ENCODE measurements at regions not wholly inside any gene's neighbourhood (a gene's known extent, or its start where the extent isn't known, plus 50 kb on each side); places are given as distances from the start of the nearest gene placed in this dataset.

DNA sequence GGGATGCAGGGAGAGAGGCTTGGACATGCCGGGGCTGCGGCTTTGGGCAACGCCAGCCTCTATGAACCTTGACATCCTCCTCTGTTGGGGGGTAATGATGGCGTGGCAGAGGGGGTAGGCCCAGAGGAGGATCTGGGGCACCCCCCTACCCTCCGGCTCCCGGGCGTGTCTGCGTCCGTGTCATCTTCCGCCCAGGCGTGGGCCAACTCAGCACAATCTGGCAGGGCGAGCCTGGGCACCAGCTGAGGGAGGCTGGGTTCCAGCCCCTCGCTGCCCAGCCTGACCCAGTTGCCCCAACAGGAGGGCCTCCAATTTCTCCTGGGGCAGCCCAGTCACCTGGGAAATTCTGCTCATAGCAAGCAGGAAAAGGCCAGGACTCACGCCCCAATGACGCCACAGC, 62.9 kb upstream of the IL17B start:
- DNase-seq: no peak

GRCh38 chr5:149441194-149441753, 62.2 kb upstream of the IL17B start:
- DNase-seq: no peak

DNA sequence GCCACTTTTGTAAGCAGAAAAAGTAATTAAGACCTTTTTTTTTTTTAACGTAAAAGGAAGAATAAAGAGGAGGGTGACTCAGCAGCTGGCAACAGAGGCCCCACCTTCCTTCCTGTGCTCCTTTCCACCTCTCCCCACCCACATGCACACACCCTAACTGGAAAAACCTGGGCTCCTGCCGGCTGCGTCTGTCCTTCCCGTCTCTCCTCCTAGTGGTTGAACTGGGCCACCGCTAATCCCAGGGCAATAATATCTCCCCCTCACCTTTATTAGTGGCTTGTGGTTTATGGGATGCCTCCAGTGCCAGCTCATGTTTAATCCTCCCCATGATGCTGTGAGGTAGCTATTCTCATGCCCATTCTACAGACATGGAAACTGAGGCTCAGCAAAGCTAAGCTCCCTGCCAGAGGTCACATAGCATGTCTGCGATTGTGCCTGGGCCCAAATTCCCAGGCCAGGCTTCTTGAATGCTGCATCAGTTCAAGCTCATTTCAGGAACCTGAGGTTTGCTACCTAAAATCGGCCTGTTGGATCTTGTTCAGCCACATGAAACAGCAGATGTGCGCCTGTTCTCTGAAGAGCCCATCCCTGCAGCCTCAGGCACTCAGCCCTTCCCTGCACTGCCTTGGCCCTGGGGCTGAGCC, 60.9 kb upstream of the IL17B start:
- no peak for DNase-seq

DNA sequence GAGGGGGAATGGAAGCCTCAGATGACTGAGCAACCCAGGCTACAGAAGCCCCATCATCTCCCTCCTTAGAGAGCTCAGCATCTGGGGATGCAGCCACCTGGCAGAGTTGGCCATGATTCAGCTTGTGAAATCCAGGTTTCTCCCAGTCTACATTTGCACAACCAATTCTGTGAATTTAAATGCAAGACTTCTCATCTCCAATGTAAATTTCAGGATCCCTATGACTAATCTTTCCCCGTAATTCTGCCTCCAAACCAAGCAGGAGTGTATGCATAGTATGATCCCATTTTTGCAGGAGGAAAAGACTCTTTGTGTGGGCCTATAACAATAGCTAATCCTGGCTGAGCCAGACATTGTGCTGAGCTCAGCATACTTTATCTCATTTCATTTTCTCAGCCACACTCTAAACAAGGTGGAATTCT, 59.6 kb upstream of the IL17B start:
- no peak for DNase-seq

DNA sequence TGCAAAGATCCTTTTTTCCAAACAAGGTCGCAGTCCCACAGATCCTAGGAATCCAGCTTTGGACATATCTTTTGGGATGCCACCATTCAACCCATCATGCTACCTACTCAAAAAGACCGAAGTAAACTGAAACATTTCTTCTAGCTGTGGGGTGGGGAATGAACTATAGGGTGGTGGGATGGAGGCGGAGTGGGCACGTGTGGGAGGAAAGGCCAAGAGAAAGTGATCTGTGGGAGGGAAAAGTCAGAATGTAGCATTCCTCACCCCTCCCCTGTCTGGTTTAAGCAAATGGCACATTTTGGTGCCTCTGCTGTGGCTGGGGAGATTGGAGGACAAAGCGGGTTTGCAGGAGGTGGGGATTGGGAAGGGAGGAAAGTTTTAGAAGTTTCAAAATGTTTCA, 59.2 kb upstream of the IL17B start:
- no peak for DNase-seq

DNA sequence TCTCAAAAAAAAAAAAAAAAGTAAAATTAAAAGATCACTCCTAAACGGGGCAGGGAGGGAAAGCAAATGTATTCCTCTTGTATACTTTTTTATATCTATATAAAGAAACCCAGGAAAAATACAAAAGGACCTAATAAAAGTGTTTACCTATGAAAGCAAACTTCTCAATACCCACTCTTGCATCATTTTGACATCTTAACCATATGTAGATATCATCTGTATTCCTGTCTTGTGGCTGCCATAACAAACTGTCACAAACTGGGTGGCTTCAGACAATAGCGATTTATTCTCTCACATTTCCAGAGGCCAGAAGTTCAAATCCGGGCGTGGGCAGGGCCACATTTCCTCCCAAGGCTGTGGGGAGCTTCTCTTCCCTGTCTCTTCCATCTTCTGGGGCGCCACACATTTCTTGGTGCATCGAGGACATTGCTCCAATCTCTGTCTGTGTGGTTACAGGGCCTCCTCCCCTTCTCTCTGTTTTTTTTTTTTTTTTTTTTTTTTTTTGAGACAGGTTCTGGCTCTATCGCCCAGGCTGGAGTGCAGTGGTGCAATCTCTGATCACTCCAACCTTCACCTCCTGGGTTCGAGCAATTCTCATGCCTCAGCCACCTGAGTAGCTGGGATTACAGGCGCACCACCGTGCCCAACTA, 58.4 kb upstream of the IL17B start:
- no peak for DNase-seq

GRCh38 chr5:149435660-149436059, 56.6 kb upstream of the IL17B start:
- no peak for DNase-seq

DNA sequence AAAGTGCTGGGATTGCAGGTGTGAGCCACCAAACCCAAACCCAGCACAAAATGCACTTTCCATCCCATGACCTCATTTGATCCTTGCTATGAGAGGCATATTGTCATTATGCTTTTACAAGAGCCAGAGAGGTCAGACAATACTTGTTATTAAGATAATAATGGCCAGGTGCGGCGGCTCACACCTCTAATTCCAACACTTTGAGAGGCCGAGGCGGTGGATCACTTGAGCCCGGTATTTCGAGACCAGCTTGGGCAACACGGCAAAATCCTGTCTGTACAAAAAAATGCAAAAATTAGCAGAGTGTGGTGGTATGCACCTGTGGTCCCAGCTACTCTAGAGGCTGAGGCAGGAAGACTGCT, 55.9 kb upstream of the IL17B start:
- no peak for DNase-seq

- DNase-seq: peak; percentile 86
Observed at GRCh38 chr5:149434162-149435014, 55.3 kb upstream of the IL17B start.

DNA sequence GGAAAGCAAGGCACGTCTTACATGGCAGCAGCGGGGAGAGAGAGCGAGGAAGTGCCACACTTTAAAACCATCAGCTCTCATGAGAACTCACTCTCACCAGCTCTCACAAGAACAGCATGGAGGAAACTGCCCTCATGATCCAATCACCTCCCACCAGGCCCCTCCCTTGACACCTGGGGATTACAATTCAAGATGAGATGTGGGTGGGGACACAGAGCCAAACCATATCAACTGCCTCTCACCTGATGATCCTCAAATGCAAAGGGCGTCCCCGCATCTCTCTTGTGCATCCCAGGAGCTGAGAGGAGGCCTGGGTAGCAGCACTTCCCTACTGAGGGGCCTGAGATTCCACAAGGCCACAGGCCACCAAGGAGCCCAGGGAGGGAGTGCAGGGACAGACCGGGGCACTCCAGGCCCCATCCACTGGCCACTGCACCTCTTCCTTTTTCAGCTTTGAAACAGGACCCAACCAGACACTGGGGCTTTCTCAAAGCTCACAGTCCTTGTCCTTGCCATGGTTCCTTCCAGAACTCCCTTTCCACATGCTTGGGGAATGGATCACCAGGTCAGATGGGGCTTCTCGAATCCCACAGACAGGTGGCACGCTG, 54.5 kb upstream of the IL17B start:
- DNase-seq: no peak

GRCh38 chr5:149432911-149433401, 53.9 kb upstream of the IL17B start:
- DNase-seq: no peak

- no peak for DNase-seq
Observed at GRCh38 chr5:149432376-149432775, 53.3 kb upstream of the IL17B start.

GRCh38 chr5:149429839-149430721, 51.0 kb upstream of the IL17B start:
- no peak for DNase-seq

All from eye (tissue), 1 donor.